Dedifferentiated amniotic fluid mesenchymal stem cell (primary cell): ENCODE measurements at regions not wholly inside any gene's neighbourhood (a gene's known extent, or its start where the extent isn't known, plus 50 kb on each side); places are given as distances from the start of the nearest gene placed in this dataset.
"Not testable (repeated sequence)": the region's sequence is repeated elsewhere in the genome, so short reads cannot be mapped to it uniquely, and the experiment has no call there.

ENCODE experiments used
- DNase-seq: peaks from one replicate; pipeline ENCODE4 v3.0.0-alpha.2; 2016; ENCODE audit errors: extremely low spot score

DNA sequence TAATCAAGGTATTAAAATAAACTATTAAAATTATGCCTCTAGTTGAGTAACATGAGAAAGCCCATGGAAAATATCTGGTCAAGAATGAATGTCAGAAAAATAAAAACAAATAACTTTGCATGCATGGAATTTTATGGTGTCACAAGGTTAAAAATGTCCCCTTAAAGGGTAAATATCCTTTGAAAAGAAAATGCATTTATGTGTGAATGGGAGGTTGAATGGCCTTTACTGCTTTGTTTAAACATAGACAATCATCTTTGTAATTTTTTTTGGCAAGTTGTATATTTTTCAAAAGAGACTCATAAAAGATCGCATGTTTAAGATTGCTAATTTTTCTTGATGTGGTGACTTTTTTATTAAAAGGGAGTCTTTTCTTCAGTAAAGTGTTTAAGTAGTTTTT lies 564.2 kb downstream of the NR2F2 start:
- DNase-seq = no peak

DNA sequence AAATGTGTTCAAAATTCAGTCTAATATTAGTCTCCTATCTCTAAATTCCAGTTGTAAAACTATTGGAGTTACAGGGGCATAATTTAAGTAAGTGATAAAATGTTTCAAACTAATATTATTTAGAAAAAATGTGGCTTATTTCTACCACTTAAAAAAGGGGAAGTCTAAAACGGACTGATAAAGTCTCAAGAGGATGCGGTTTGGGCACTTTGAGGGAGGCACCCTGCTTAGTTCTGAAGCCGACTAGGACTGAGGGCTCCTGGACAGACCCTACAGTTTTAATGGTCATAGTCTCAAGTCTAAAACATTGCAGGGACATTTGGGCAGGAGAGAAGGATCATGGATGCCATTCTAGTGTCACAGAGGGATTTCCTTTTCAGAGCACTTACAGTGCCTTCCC lies 566.3 kb downstream of the NR2F2 start:
- DNase-seq = no peak

DNA sequence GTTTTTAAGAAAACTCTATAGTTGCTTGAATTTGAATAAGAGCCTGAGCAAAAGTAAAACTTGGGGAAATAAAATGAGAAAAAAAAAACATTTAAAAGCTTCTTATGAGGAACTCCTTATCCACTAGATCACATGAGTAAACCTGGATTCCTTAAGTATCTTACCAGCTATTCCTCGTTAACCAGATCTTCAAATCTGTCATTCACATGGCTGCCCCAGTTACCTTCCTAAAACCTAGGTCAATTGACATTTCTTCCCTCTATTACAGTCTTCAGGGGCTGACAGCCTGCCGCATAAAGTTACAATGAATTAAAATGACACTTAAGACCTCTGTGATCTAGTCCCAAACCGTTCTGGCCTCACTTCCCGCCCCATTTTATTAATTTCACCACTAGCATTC lies 583.6 kb downstream of the NR2F2 start:
- DNase-seq = no peak

DNA sequence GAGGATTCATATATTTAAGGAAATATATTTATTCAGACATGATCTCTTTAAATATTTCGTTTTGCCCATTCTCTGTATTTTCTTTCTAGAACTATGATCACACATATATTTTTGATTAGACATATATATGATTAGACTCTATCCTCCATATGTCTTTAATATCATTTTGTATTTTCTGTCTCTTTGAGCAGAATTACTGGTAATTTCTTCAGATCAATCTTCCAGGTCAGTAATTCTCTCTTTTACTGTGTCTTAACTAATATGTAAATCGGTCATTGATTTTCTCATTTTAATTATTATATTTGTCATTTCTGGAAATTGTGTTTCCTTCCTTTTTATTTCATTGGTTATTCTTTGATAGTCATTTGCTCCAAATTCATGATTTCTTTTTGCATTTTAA lies 586.2 kb downstream of the NR2F2 start:
- no peak for DNase-seq

DNA sequence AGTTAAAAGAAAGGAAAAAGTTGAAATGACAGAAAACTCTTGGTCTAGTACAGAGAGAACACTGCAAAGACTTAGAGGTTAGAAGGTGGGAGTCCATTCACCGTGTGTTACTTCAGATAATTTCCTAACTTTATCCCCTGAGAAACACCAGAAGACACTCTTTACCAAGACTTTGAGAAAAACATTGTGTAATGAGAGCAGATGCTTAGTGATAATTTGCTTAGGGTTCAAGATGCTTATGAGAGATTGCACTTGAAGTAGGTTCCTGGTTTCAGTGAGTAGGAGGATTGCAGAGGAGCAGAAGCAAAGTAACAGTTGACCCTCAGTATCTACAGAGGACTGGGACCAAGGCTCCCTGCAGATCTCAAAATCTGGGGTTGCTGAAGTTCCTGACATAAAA lies 594.1 kb downstream of the NR2F2 start:
- no peak for DNase-seq

DNA sequence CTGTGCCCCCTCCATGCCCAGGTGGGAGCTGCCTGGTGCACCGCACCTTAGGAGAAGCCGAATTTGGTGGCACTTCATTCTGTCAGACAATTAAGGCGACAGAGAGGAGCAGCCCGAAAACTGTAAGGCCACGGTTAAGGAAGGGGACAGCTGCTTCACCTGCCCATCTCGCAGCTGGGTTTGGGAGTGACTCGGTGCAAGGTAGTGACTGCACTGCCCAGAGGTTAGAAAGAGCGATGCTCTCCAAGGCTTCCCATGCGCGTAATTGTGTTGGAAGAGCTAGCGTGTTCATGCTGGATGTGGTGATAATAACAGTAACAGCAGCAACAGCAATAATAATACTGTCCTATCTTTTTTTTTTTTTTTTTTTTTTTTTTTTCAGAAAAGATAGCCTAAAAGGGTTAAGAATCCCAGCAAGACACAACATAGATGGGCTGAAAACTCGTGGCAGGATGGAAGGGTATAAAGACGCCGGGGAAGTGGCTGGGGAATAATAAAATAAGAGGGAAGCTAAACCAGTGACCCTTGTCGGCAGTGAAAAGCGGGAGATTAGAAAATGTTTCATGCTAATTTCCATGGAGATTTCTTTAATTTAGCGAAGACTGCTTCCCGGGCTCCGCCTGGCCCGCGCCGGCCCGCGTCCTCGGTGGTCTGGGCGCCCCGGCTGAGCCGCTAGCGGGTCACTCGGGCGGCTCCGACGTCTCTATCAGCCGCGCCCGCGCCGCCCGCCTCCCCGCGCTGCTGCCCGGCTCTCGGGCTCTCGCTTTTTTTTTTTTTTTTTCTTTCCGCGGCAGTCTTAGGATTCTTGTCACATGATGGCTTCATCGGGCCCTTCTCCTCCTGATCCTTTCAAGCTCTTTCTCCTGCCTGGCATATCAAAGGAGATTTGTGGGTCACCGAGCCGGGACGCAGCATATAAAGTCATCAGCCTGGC lies 617.1 kb downstream of the NR2F2 start:
- no peak for DNase-seq

DNA sequence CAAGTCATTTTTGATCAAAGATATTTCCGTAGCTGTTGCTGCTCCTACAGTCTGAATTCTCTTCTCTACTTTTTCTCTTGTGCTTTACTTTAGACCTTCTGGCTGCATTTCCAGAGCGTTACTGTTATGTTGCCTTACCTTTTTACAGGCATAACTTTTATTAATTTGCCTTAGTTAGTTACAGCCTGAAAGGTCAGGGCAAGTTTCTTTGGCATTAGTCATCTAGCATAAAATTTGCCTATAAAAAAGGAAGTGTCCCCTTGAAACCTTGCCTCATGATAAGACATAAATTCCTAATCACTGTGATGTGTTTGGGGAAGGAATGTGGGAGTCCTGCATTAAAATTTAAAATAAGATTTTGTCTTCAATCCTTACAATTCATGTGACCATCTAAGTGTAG lies 618.5 kb downstream of the NR2F2 start:
- DNase-seq = no peak

DNA sequence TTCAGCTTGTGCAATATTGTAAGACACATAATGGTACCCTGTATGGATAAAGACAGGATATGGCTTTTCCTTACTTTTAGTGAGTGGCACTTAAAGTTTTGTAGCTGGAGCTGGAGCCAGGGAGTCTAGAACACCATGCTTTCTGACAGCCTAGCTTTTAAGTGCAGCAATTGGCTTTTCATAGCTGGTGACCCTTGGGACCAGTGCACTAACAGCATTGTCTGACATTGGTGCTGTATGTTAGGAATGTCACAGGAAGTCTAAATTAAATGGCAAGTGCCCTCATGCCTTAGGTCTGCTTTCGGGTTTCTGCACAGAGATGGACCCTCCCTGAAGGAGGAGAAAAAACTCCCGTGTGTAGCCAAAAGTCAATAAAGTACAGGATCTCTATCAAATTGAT lies 628.2 kb downstream of the NR2F2 start:
- DNase-seq = no peak

DNA sequence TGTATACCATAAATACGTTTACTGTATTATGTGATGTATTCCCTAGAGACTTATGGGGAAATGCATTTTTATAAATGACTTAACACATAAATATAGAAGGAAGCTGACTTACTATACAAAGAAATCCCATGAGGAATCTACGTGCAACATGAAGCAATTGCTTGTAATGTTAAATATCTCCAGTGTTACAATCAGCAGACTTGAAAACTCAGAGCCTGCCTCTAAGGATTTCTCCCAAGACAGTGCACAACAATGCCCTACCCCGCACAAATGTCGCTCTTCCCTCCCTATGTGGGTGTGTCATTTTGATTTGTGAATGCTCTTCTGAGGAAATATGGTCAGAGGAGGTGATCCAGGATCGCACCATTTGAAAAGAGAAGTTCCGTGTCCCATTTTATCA lies 629.0 kb downstream of the NR2F2 start:
- no peak for DNase-seq

DNA sequence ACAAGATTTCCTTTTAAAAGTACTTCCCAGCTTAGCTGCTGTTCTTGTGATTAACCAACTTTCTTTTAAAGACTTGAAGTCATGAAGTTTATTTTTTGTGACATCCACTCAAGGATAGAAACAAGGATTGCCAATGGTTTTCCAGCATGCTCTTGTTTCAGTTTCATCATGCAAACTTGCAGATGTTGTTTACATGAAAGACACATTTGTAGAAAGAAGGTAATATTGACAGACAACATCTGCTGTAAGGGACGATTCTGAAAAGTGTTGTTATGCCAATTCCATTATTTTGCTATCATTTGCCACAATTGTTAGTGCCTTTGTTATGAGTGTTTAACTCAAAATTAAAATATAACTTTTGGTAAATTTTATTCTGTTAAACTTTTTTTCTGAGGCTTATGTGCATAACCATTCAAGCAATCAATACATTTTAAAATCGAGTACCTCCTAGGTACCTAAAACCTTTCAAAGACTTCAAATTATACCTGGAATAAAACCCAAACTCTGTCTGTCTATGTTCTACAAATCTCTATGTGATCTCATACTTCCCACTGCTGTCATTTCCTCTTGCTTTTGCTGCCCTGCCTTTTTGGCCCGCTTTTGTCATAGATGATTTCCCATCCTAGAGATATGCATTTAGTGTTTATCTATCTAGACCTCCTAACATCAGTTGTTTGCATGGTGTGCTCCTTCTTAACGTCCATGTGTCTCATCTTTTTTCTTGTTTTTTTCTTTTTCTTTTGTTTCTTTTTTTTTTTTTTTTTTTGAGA lies 630.4 kb downstream of the NR2F2 start:
- no peak for DNase-seq

DNA sequence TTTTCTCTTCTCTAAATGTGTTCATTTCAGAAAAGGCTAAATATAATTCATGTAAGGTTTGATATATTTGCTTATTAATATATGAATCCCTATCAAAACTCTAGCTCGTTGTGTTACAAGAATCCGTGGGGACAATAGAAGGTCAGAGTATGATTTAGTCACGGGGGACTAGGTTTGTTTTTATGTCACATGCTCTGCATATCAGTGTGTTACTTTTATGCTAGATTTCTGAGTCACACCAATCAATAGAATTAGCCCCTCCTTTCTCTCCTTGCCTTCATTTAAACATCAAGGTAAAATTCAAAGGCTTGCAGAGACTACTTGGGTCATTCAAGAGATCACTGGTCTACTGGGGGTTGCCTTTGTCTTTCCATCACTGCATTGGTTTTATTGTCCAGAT lies 636.1 kb downstream of the NR2F2 start:
- DNase-seq = no peak

DNA sequence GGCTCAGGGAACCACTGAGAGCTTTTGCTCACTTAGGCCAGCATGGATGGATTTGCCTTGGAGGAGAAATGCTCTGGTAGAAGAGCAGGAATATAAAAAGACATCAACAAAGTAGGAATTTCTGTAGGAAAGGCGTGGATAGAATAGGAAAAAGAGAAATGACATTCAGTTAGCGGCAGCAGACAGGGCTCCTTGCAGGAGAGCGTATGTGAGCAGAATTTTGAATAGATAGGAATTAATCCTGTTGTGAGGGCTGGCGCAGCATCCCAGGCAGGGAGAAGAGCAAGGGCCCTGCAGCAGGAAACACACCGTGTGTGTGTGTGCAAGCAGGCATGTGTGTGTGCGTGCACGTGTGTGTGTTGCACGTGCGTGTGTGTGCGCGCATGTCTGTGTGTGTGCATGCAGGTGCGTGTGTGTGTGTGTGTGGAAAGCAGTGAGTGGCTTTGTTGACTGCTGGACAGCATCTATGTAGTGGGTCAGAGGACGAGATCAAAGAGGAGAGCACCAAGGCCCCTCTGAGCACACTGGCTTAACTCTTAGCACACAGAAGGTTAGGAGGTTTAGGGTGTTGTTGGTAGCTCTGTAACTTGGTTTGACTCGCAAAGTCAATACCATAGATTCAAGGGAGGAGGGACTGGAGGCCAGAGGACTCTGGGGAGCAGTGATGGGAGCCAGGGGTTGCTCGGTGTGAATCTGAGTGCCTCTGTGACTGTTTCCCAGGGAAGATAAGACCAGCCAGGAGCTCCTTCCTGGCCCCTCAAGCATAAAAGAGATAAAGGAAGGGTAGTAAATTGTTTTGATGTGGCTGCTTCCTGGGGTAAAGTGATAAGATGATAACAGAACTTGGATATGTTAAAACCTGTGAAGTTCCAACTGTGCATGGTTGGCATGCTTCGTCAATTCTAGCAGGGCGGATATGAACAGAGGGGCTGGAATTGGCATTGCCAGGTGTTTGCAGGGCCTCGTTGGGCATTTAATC lies 639.5 kb downstream of the NR2F2 start:
- DNase-seq = no peak

DNA sequence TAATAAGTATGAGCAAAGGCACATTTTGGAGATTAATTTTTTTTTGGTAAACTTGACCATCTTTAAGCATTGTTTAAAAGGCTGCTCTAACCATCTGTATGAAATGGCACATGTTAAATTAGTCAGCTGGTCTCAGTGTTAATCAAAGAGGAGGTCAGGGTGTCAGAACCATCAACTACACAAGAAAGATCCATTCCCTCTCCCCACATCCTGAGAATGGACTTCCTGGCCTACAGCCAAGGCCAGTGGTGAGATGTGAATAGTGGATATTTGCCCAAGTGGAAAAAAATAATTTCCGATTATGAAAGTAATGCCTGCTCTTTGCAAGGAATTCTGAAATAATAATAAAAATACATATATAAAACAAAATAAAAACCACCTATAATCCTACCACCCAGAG lies 641.7 kb downstream of the NR2F2 start:
- DNase-seq = no peak

DNA sequence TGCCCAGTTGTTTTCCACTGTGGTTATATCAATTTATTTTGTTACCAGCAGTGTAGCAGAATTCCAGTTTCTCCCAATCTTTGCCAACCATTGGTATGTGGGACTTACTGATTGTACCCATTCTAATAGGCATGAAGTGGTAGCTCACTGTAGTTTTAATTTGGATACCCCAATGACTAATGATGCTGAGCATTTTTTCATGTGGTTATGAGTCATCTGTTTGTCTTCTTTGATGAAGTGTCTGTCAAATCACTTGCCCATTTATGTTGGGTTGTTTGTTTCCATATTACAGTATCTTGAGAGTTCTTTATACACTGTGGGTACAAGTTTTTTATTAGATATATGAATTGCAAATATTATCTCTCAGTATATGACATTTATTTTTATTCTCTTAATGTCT lies 644.3 kb downstream of the NR2F2 start:
- no peak for DNase-seq

DNA sequence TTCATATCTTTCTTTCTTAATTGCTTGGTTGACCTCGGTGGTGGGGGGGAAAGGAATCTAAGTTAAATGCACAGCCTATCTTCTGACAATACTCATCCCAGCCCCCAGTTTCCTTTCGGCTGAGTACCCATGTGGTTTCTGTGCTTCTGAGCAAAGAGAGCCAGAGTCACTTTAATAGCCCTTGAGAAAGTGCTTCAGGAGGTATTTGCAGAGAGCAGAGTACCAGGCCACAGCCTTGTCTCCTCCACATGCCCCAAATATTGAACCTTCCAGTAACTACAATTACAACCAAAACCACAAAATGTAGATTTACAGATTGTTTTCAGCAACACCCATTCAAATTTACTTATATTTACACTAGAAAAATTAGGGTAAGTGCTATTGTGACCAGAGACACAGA lies 647.4 kb downstream of the NR2F2 start:
- no peak for DNase-seq

DNA sequence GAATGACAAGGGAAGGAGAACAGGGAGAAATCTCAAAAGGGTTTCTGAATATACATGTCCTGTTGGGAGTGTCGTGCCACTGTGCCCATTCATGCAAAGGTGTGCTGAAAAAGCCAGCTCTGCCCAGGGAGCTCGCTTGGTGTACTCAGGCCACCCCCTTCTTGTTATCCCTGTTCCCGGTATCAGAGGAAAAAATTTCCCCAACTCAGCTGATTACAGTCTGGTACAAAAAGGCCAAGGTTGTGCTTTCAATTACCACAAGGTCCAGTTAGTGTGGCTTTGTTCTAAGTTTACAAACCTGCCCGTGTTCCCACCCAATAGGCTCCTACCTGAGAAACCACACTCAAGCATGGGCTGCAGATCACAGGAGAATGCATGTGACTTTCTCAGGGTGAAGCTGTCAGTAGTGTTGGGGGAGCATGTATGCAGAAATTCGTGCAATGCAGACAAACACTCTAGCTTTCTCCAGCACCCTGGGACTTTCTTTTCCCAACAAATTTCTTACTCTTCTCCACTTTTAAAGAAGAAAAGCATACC lies 648.5 kb downstream of the NR2F2 start:
- no peak for DNase-seq

DNA sequence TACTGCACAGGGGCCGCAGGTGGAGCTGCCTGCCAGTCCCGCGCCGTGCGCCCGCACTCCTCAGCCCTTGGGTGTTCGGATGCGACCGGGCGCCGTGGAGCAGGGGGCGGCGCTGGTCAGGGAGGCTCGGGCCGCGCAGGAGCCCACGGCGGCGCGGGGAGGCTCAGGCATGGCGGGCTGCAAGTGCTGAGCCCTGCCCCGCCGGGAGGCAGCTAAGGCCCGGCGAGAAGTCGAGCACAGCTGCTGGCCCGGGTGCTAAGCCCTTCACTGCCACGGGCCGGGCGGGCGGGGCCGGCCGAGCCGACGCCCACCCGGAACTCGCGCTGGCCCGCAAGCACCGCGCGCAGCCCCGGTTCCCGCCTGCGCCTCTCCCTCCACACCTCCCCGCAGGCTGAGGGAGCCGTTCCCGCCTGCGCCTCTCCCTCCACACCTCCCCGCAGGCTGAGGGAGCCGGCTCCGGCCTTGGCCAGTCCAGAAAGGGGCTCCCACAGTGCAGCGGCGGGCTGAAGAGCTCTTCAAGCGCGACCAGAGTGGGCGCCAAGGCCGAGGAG lies 653.7 kb downstream of the NR2F2 start:
- DNase-seq = not testable (repeated sequence)

DNA sequence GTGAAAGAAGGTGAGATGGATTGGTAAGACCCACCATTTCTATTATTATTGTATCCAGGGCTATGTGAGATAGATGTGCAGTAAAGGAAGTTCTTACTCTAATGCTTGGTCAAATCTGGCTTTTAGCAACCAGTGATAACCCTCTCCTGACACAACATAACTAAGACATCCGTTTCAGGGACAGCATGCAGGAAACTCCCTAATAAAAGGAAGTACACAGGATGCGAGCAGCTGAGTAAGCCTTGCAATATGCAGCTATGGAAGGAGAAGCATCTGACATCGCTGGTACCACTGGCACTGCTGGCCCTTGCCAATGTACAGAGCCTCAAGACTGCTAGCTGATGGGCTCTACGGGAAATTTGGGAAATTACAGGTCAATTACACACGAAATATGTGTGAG lies 662.3 kb downstream of the NR2F2 start:
- DNase-seq = no peak

DNA sequence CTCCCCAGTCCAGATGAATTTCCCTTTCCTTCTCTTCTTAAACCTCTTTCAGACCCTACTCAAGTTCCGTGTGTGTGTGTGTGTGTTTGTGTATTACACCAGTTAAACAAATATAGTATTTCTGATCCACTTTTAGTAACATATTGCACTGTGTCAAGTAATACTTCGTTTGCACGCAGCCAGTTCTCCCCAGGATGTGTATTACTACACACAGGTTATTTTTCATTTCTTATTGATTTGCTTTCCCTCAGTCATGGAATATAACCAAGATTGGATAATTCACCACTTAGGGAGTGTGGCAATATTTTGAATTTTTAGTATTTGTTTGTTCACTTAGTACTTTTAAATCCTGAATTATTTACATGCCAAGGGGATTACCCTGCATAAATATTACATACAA lies 667.0 kb downstream of the NR2F2 start:
- DNase-seq = no peak

DNA sequence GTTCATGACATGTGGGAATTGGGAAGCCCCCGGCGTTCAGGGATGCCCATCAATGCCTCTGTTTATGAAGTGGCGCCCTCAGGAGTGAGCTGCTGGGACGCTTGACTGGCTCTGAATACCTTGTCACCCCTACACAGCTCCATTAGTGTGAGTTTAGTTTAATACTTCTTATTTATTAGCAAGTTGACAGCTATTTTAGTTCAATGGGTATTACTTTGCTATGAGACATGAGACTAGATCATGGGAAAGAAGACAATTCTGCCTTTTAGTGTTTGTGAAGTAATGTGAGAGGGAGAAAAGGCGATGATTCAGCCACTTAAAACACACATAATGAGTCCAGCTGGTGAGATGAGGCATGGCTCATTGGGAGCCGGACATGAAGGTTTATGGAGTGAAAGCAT lies 678.5 kb downstream of the NR2F2 start:
- no peak for DNase-seq

DNA sequence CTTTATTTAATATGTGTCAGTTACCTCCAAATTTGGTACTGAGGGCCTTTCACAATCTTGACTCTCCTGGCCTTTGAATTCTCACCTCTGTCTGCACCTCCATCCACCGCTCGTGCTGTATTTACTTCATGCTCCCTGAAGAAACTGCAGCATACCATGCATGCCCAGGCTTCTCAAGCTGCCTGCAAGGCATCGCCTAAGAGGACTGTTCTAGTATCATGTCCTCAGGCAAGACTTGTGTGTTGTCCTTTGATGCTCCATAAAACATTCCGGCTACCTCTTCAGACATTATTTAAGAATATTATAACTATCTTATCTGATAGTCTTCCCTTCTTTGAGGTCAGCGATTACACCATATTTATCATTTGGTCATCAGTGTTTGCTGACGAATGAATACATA lies 682.5 kb downstream of the NR2F2 start:
- no peak for DNase-seq
